Vagina (tissue), 2 donors: ENCODE measurements at regions not wholly inside any gene's neighbourhood (a gene's known extent, or its start where the extent isn't known, plus 50 kb on each side); places are given as distances from the start of the nearest gene placed in this dataset.

ENCODE experiments used
- DNase-seq, 2 donors: peaks; one replicate each; pipeline ENCODE4 v3.0.0-alpha.2; 2017; ENCODE audit errors: extremely low spot score in 2 of 2
- H3K27ac ChIP-seq: fragments of 200-600 bp; sonication (generic); one replicate; pipeline ENCODE4 v1.5.1; 2019
- H3K27me3 ChIP-seq: fragments of 200-600 bp; sonication (generic); one replicate; pipeline ENCODE4 v1.5.1; 2019
- H3K36me3 ChIP-seq, 2 donors: fragments of 200-600 bp; sonication (generic); one replicate each; pipeline ENCODE4 v1.5.1; 2017 to 2019
- H3K4me1 ChIP-seq: fragments of 200-600 bp; sonication (generic); one replicate; pipeline ENCODE4 v1.5.1; 2019
- H3K4me3 ChIP-seq, 2 donors: fragments of 200-600 bp; sonication (generic); 1 replicate in 1 of 2; 2 replicates in 1 of 2; pipeline ENCODE4 v1.5.1; 2016 to 2019
- H3K9me3 ChIP-seq: fragments of 200-600 bp; sonication (generic); one replicate; pipeline ENCODE4 v1.5.1; 2019
- POLR2A ChIP-seq, 2 donors: fragments of 450-650 bp; IDR thresholded peaks; one replicate each; pipeline ENCODE4 v1.6.1; 2017; ENCODE audit warnings: antibody characterized with exemption in 2 of 2, mild to moderate bottlenecking in 2 of 2, moderate library complexity in 2 of 2
- POLR2AphosphoS5 ChIP-seq, 2 donors: sonication (generic); formaldehyde crosslinking; IDR thresholded peaks; one replicate each; pipeline ENCODE4 v1.9.0; 2017; ENCODE audit warnings: antibody characterized with exemption in 2 of 2, mild to moderate bottlenecking in 2 of 2, low read depth in 1 of 2; ENCODE audit not compliant: insufficient read depth in 1 of 2
- intact Hi-C: fragments of 100-400 bp; cut with DNase I; formaldehyde crosslinking; loops from one replicate; pipeline ENCODE4 v1.15.1; 2023
- TF ChIP-seq, protein P1 (sequence below), 3 experiments: fragments of 450-650 bp in 2 of 3; fragments of 200-600 bp in 1 of 3; sonication (generic) in 1 of 3; IDR thresholded peaks; one replicate each; pipeline ENCODE4 v1.5.1; 2017 to 2019; ENCODE audit warnings: antibody characterized with exemption in 3 of 3, mild to moderate bottlenecking in 2 of 3, moderate library complexity in 2 of 3

DNA sequence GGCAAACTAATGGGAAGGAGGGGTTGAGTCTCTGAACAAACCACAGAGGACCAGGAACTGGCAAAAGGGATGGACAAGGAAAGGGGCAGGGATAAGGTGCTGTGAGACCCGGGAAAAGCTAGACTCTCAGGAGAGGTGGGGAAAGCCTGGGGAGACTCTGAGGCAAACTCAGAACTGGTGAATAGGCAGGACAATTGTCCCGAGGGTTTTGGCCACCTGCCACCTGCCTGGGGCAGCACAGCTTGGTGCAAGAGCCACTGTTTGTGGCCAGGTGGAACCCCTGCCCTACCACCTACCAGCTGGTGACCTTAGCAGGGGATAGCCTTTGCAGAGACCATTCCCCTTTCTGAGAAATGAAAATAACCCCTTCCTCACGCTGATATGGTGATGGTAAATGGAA is 129.4 kb upstream of the ASB18 start:
- Histone ChIP-seq H3K4me3 (no peak overlapping the region), H3K4me1 (no peaks in the 10 kb centered on the region), H3K9me3 (no peaks in the 10 kb centered on the region), H3K27me3 (no peaks in the 10 kb centered on the region), H3K27ac (no peak overlapping the region), H3K36me3 (no peaks in the 10 kb centered on the region)
- no peak for TF ChIP-seq POLR2A (IDR thresholded peaks at IDR 0.05)
- no peak for TF ChIP-seq POLR2AphosphoS5 (IDR thresholded peaks at IDR 0.05; ENCODE audit: insufficient read depth in 1 of 2, low read depth in 1 of 2)
- TF ChIP-seq, protein P1, sequence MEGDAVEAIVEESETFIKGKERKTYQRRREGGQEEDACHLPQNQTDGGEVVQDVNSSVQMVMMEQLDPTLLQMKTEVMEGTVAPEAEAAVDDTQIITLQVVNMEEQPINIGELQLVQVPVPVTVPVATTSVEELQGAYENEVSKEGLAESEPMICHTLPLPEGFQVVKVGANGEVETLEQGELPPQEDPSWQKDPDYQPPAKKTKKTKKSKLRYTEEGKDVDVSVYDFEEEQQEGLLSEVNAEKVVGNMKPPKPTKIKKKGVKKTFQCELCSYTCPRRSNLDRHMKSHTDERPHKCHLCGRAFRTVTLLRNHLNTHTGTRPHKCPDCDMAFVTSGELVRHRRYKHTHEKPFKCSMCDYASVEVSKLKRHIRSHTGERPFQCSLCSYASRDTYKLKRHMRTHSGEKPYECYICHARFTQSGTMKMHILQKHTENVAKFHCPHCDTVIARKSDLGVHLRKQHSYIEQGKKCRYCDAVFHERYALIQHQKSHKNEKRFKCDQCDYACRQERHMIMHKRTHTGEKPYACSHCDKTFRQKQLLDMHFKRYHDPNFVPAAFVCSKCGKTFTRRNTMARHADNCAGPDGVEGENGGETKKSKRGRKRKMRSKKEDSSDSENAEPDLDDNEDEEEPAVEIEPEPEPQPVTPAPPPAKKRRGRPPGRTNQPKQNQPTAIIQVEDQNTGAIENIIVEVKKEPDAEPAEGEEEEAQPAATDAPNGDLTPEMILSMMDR (IDR thresholded peaks at IDR 0.05): no peak
- peak; percentile 44 to 67 for DNase-seq
- intact Hi-C loops: no loop called here

DNA sequence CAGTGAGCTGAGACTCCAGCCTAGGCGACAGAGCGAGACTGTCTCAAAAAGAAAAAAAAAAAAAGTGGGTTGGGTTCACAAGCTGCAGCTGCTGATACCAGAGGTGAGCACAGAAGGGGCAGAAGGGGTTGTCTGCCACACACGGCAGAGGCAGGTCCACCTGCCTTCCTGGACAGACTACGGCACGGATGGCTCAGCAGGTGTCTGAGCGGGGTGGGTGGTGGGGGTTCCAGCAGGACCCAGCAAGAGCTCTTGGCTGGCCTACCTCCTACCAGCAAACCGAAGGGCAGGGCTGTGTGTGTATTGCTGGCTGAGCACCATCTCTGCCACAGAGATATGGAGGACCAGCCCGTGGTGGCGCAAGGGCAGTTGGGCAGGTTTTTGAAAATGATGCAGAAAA is 130.4 kb upstream of the ASB18 start:
- H3K27me3 ChIP-seq: no peaks in the 10 kb centered on the region
- no peaks in the 10 kb centered on the region for H3K4me1 ChIP-seq

DNA sequence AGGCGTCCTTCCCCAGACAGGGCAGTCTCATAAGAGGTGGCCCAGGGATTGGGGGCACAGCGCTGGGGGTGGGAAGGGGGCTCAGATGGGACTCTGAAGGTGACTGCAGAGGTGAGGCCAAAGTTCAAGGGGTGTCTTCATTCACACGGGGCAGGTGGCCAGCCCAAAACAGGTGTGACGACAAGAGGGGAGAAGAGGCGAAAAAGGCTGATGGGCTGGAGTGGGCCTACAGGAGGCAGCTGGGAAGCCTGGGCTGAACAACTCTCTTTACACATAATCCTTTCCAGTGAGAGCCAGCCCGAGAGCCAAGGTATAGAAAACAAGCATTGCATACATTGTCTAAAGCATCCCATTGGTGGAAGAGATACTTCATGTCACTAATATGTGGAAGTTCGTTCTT is 130.9 kb upstream of the ASB18 start:
- no peaks in the 10 kb centered on the region for H3K9me3 ChIP-seq
- DNase-seq: peak; percentile 34 to 47

More for the DNA sequence above, 130.4 kb upstream of the ASB18 start:
- DNase-seq: peak; percentile 19 to 27
- TF ChIP-seq, protein P1 (IDR thresholded peaks at IDR 0.05): no peak
- no peak for TF ChIP-seq POLR2AphosphoS5 (IDR thresholded peaks at IDR 0.05; ENCODE audit: insufficient read depth in 1 of 2, low read depth in 1 of 2)
- TF ChIP-seq POLR2A (IDR thresholded peaks at IDR 0.05): no peak
- Histone ChIP-seq H3K36me3 (no peaks in the 10 kb centered on the region), H3K9me3 (no peaks in the 10 kb centered on the region), H3K27ac (no peak overlapping the region), H3K4me3 (no peak overlapping the region)
- intact Hi-C loops: no loop called here

DNA sequence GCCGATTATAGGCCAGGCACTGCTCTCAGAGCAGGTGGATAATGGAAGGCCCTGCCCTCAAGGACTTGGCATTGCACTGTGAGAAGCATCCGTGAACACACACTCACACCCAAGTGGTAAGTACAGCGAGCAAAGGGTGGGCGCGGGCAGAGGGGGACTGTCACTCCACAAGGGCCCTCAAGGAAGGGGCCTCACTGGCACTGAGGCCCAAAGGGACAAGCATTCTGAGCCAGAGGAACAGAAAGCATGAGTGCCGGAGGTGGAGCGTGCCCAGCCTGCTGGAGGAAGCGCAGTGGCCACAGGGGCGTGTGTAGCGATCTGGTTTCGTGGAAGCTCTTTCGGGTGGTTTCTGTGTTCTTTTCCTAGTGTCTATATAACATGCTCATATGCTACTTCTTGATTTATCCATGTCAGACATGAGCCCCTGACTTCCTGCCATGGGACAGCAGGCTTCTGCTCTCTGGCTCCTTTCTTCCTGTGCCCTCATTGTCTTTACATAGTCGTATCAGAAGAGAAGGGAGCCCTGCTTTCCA is 132.7 kb upstream of the ASB18 start:
- peak; percentile 58 to 67 for DNase-seq
- intact Hi-C loops: no loop called here
- TF ChIP-seq, protein P1 (IDR thresholded peaks at IDR 0.05): no peak
- no peak for TF ChIP-seq POLR2AphosphoS5 (IDR thresholded peaks at IDR 0.05; ENCODE audit: insufficient read depth in 1 of 2, low read depth in 1 of 2)
- TF ChIP-seq POLR2A (IDR thresholded peaks at IDR 0.05): no peak
- no peaks in the 10 kb centered on the region for H3K27me3 ChIP-seq
- no peak overlapping the region for H3K27ac ChIP-seq
- no peak overlapping the region for H3K4me3 ChIP-seq
- no peaks in the 10 kb centered on the region for H3K36me3 ChIP-seq
- no peaks in the 10 kb centered on the region for H3K4me1 ChIP-seq
- no peaks in the 10 kb centered on the region for H3K9me3 ChIP-seq

More for the DNA sequence above, 130.9 kb upstream of the ASB18 start:
- Histone ChIP-seq H3K36me3 (no peaks in the 10 kb centered on the region), H3K4me1 (no peaks in the 10 kb centered on the region), H3K27ac (no peak overlapping the region), H3K27me3 (no peaks in the 10 kb centered on the region), H3K4me3 (no peak overlapping the region)
- intact Hi-C loops: no loop called here
- TF ChIP-seq, protein P1 (IDR thresholded peaks at IDR 0.05): no peak
- no peak for TF ChIP-seq POLR2A (IDR thresholded peaks at IDR 0.05)
- no peak for TF ChIP-seq POLR2AphosphoS5 (IDR thresholded peaks at IDR 0.05; ENCODE audit: insufficient read depth in 1 of 2, low read depth in 1 of 2)

DNA sequence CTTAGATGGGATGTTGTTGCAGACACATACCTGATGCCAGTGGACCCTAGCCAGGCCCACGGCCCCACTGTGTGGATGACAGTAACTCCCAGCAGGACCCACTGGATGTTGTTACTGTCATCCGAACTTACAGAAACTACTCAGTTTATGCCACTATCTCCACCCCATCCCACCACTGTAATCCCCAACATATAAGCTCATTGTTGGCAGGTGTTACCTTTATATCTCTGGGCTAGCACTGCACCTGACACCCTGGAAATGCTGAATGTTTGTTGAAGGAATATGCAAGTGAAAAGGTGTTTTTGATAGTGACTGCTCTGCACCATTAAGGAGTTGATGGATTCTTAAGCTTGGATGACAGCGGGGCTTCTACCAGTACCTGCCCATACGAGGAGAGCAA is 133.5 kb upstream of the ASB18 start:
- DNase-seq: peak; percentile 25 to 72
- Histone ChIP-seq H3K4me3 (no peak overlapping the region), H3K27ac (no peak overlapping the region), H3K27me3 (no peaks in the 10 kb centered on the region), H3K36me3 (no peaks in the 10 kb centered on the region), H3K9me3 (no peaks in the 10 kb centered on the region), H3K4me1 (no peaks in the 10 kb centered on the region)
- intact Hi-C loops: no loop called here
- no peak for TF ChIP-seq POLR2AphosphoS5 (IDR thresholded peaks at IDR 0.05; ENCODE audit: insufficient read depth in 1 of 2, low read depth in 1 of 2)
- TF ChIP-seq, protein P1 (IDR thresholded peaks at IDR 0.05): no peak
- no peak for TF ChIP-seq POLR2A (IDR thresholded peaks at IDR 0.05)
